Lower leg skin (tissue), 4 donors: ENCODE measurements at regions not wholly inside any gene's neighbourhood (a gene's known extent, or its start where the extent isn't known, plus 50 kb on each side); places are given as distances from the start of the nearest gene placed in this dataset.

Experiments
- DNase-seq, 2 donors: peaks; one replicate each; pipeline ENCODE4 v3.0.0-alpha.2; 2019; ENCODE audit warnings: low spot score in 2 of 2
- H3K4me3 ChIP-seq: fragments of 200-600 bp; sonication (generic); 2 replicates; pipeline ENCODE4 v1.5.1; 2017; ENCODE audit warnings: mild to moderate bottlenecking, low read depth; ENCODE audit not compliant: poor library complexity, severe bottlenecking
- POLR2A ChIP-seq, 2 donors: fragments of 450-650 bp; IDR thresholded peaks; one replicate each; pipeline ENCODE4 v1.6.1; 2016 to 2017; ENCODE audit warnings: antibody characterized with exemption in 2 of 2, mild to moderate bottlenecking in 1 of 2, moderate library complexity in 1 of 2
- WGBS, 2 donors: methylation state at CpG; one replicate each; pipeline ENCODE4 v1.1.5; 2018; 5-methylcytosine and 5-hydroxymethylcytosine counted together
- intact Hi-C: fragments of 100-400 bp; cut with DNase I; formaldehyde crosslinking; loops from one replicate; pipeline ENCODE4 v1.15.0; 2023; ENCODE audit warnings: low total_unique reads
- TF ChIP-seq, protein P1 (sequence below), 3 donors: fragments of 450-650 bp; IDR thresholded peaks; one replicate each; pipeline ENCODE4 v1.5.1; 2016; ENCODE audit warnings: antibody characterized with exemption in 3 of 3, mild to moderate bottlenecking in 3 of 3, moderate library complexity in 2 of 3

DNA sequence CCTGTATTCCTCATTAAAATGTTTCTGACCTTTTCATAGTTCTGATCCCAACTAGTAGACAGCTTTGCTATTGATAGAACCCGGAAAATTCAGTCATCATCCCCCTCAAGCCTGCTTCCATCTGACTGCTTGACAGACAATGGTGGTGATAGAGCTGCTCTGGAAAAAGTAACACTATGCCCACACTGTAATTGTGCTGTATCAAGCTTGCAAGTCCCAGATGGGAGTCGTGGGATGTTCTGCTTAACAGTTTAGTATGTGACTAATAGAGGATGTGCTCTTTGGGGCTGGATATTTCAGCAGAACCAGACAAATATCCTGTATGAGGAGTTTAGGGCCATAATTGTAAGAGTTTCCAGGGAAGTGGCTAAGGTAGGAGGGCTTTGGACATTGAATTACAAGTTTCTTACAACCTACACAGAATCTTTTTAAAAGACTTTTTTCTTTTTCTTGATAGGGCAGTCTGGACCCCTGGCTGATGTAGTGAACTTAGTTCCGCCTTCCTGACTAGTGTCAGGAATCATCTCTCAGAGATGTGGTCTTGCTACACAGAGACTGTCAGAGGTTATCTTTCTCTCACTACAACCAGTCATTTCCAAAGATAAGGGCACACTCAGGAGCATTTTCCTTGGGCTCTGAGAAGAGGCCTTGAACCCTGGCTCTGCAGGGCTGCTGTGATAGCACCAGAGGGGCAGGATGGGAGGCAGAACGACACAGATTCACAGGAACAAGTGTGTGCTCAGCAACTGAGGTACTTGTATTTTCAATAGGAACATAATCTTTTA is 158.0 kb upstream of the RBMS1 start:
- TF ChIP-seq POLR2A (IDR thresholded peaks at IDR 0.05): no peak
- TF ChIP-seq, protein P1, sequence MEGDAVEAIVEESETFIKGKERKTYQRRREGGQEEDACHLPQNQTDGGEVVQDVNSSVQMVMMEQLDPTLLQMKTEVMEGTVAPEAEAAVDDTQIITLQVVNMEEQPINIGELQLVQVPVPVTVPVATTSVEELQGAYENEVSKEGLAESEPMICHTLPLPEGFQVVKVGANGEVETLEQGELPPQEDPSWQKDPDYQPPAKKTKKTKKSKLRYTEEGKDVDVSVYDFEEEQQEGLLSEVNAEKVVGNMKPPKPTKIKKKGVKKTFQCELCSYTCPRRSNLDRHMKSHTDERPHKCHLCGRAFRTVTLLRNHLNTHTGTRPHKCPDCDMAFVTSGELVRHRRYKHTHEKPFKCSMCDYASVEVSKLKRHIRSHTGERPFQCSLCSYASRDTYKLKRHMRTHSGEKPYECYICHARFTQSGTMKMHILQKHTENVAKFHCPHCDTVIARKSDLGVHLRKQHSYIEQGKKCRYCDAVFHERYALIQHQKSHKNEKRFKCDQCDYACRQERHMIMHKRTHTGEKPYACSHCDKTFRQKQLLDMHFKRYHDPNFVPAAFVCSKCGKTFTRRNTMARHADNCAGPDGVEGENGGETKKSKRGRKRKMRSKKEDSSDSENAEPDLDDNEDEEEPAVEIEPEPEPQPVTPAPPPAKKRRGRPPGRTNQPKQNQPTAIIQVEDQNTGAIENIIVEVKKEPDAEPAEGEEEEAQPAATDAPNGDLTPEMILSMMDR (IDR thresholded peaks at IDR 0.05): no peak
- 69 to 84% methylated on average over 4 of the region's 4 CpGs for WGBS, 2 donors
- intact Hi-C loops: no loop called here

DNA sequence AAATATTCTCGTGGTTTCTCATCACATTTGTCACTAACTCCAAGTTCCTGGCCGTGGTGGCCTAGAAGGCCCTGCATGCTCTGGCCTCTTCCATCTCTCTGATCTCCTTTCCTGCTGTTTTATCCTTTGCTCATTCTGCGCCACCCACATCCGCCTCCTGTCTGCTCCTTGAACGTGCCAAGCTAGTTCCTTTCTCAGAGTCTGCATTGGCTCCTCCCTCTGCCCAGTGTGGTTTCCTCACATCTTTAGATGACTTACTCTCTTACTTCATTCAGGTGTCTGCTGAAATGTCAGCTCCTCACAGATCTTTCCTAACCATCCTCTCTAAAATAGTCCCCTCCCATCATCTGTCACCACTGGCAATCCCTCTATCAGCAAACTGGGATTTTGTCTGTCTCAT is 158.6 kb upstream of the RBMS1 start:
- intact Hi-C loops: no loop called here
- 37 to 50% methylated on average over 5 of the region's 5 CpGs for WGBS, 2 donors
- peak in 1 of 2 donors; percentile 84 for DNase-seq

More for the DNA sequence above, 158.0 kb upstream of the RBMS1 start:
- no peak overlapping the region for H3K4me3 ChIP-seq
- no peak for DNase-seq

DNA sequence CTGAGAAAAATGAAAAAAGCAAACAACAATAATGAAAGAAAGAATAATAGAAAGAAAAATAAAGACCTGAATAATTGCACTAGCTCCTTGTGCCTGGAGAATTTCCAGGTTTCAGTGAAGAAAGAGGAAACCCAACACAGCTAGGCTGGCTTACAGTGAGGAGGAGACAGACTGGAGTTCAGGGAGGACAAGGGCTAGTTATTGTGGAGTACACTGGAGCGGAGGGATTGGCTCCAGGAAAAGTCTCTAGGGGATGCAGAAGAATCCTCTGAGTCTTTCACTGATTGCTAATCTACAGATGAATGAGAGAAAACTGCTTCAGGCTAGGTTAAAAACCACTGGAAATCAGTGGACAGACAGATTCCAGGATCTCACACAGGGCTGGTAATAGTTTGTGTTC is 163.6 kb upstream of the RBMS1 start:
- intact Hi-C loops: no loop called here
- no peak for DNase-seq
- no peak for TF ChIP-seq POLR2A (IDR thresholded peaks at IDR 0.05)
- TF ChIP-seq, protein P1 (IDR thresholded peaks at IDR 0.05): no peak
- no peak overlapping the region for H3K4me3 ChIP-seq
- WGBS, 2 donors: 76 to 81% methylated on average over 1 of the region's 1 CpG

More for the DNA sequence above, 158.6 kb upstream of the RBMS1 start:
- TF ChIP-seq, protein P1 (IDR thresholded peaks at IDR 0.05): no peak
- TF ChIP-seq POLR2A (IDR thresholded peaks at IDR 0.05): no peak
- no peak overlapping the region for H3K4me3 ChIP-seq

DNA sequence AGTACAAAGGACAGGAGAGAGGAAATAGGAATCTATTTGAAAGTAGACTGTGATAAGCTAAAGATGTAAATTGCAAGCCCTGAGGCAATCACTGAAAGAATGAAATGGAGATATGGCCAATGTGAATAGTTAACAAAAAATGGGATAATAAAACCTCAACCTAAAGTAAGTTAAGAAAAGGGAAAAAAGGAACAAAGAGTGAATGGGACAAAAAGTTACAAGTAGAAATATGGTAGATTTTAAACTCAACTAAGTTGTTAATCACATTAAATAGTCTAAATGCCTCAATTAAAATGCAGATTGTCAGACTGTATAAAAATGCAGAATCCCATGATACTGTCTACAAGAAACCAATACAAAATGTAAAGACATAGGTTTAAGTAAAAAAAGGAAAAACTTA is 165.2 kb upstream of the RBMS1 start:
- no peak for DNase-seq
- intact Hi-C loops: no loop called here
- no peak overlapping the region for H3K4me3 ChIP-seq
- TF ChIP-seq POLR2A (IDR thresholded peaks at IDR 0.05): no peak
- TF ChIP-seq, protein P1 (IDR thresholded peaks at IDR 0.05): no peak

DNA sequence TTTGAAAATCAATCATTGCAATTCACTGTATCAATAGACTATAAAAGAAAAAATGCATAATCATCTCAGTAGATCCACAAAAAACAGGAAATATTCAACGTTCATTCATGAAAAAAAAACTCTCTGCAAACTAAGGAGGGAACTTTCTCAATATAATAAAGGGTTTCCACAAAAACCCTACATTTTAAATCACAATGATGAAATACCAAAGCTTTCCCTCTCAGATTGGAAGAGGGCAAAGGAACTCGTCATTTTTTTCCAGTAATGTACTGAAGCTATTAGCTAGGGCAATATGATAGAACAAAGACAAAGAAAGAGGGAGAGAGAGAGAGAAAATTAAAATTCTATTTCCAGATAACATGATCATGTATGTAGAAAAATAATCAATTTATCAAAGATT is 167.1 kb upstream of the RBMS1 start:
- DNase-seq: no peak
- WGBS, 2 donors: 67 to 73% methylated on average over 2 of the region's 2 CpGs
- intact Hi-C loops: no loop called here
- H3K4me3 ChIP-seq: no peak overlapping the region
- no peak for TF ChIP-seq POLR2A (IDR thresholded peaks at IDR 0.05)
- TF ChIP-seq, protein P1 (IDR thresholded peaks at IDR 0.05): no peak
